K562 (cell line): ENCODE measurements at regions not wholly inside any gene's neighbourhood (a gene's known extent, or its start where the extent isn't known, plus 50 kb on each side); places are given as distances from the start of the nearest gene placed in this dataset.

Experiments
- AFF4 ChIP-seq: sonication (generic); formaldehyde crosslinking; IDR thresholded peaks from 2 replicates; pipeline ENCODE4 v1.8.0; 2023; ENCODE audit warnings: mild to moderate bottlenecking, missing genetic modification reagents
- CTCFL ChIP-seq: IDR thresholded peaks from 2 replicates; pipeline ENCODE4 v1.6.1; 2011; ENCODE audit warnings: borderline replicate concordance, low read depth, mild to moderate bottlenecking, moderate library complexity, low read length; ENCODE audit not compliant: insufficient read depth, poor library complexity, severe bottlenecking
- DIDO1 ChIP-seq: fragments of 450-650 bp; IDR thresholded peaks from 2 replicates; pipeline ENCODE4 v1.6.1; 2016; ENCODE audit warnings: low read depth, missing biosample characterization, missing genetic modification characterization
- HEY1 ChIP-seq: fragments of 250-450 bp; sonication (Bioruptor Pico); IDR thresholded peaks from 2 replicates; pipeline ENCODE4 v1.5.0; 2020; ENCODE audit warnings: mild to moderate bottlenecking, moderate library complexity, borderline replicate concordance
- HMGN3 ChIP-seq: IDR thresholded peaks from 2 replicates; pipeline ENCODE4 v1.6.1; 2011; ENCODE audit warnings: borderline replicate concordance, low read depth, mild to moderate bottlenecking, mixed read lengths, low read length; ENCODE audit not compliant: insufficient read length; ENCODE audit errors: extremely low read depth
- LARP7 ChIP-seq: fragments of 450-650 bp; IDR thresholded peaks from 2 replicates; pipeline ENCODE4 v1.6.1; 2016
- MED1 ChIP-seq: sonication (generic); formaldehyde crosslinking; IDR thresholded peaks from 2 replicates; pipeline ENCODE4 v1.8.1; 2023; ENCODE audit warnings: missing genetic modification reagents, borderline replicate concordance
- MYBL2 ChIP-seq, 2 experiments: fragments of 450-650 bp in 1 of 2; sonication (generic) in 1 of 2; formaldehyde crosslinking in 1 of 2; IDR thresholded peaks; 2 replicates each; pipeline versions ENCODE4 v1.6.1 to v1.8.1; 2017 to 2022; ENCODE audit warnings: borderline replicate concordance in 1 of 2, inconsistent platforms in 1 of 2, low read depth in 1 of 2, mild to moderate bottlenecking in 1 of 2, missing genetic modification reagents in 1 of 2, moderate library complexity in 1 of 2
- RBBP5 ChIP-seq: fragments of 200-600 bp; sonication (generic); IDR thresholded peaks from 2 replicates; pipeline ENCODE4 v1.6.1; 2012; ENCODE audit warnings: borderline replicate concordance, mild to moderate bottlenecking, low read length, control low read depth, inconsistent platforms; ENCODE audit not compliant: insufficient read depth, poor library complexity, severe bottlenecking
- RBM17 ChIP-seq: fragments of 200-400 bp; formaldehyde crosslinking; IDR thresholded peaks from 2 replicates; pipeline ENCODE4 v1.6.1; 2017; ENCODE audit warnings: low read depth, mild to moderate bottlenecking, low read length, borderline replicate concordance
- RFX7 ChIP-seq: fragments of 250-450 bp; sonication (Bioruptor Pico); IDR thresholded peaks from 2 replicates; pipeline ENCODE4 v1.5.1; 2021; ENCODE audit warnings: mild to moderate bottlenecking
- SRSF1 ChIP-seq: fragments of 200-400 bp; formaldehyde crosslinking; IDR thresholded peaks from 2 replicates; pipeline ENCODE4 v1.6.1; 2017; ENCODE audit warnings: mild to moderate bottlenecking, low read depth, low read length, moderate library complexity
- ZBTB33 ChIP-seq: sonication (generic); formaldehyde crosslinking; IDR thresholded peaks from 2 replicates; pipeline ENCODE4 v1.8.1; 2023; ENCODE audit warnings: mild to moderate bottlenecking, missing genetic modification reagents
- ZNF561 ChIP-seq: fragments of 450-650 bp; formaldehyde crosslinking; conservative IDR thresholded peaks from 2 replicates; pipeline ENCODE4 v1.4.0; 2020; ENCODE audit warnings: mild to moderate bottlenecking, moderate library complexity
- TF ChIP-seq, protein P1 (sequence below), 2 experiments: fragments of 150-350 bp in 1 of 2; IDR thresholded peaks; 2 replicates each; pipeline ENCODE4 v1.6.1; 2012 to 2016; ENCODE audit warnings: low read depth in 2 of 2, low read length in 2 of 2, mild to moderate bottlenecking in 1 of 2, moderate library complexity in 1 of 2

GRCh38 chr3:185308126-185308754, 54.4 kb upstream of the EHHADH start (continued):
- TF ChIP-seq, protein P1, sequence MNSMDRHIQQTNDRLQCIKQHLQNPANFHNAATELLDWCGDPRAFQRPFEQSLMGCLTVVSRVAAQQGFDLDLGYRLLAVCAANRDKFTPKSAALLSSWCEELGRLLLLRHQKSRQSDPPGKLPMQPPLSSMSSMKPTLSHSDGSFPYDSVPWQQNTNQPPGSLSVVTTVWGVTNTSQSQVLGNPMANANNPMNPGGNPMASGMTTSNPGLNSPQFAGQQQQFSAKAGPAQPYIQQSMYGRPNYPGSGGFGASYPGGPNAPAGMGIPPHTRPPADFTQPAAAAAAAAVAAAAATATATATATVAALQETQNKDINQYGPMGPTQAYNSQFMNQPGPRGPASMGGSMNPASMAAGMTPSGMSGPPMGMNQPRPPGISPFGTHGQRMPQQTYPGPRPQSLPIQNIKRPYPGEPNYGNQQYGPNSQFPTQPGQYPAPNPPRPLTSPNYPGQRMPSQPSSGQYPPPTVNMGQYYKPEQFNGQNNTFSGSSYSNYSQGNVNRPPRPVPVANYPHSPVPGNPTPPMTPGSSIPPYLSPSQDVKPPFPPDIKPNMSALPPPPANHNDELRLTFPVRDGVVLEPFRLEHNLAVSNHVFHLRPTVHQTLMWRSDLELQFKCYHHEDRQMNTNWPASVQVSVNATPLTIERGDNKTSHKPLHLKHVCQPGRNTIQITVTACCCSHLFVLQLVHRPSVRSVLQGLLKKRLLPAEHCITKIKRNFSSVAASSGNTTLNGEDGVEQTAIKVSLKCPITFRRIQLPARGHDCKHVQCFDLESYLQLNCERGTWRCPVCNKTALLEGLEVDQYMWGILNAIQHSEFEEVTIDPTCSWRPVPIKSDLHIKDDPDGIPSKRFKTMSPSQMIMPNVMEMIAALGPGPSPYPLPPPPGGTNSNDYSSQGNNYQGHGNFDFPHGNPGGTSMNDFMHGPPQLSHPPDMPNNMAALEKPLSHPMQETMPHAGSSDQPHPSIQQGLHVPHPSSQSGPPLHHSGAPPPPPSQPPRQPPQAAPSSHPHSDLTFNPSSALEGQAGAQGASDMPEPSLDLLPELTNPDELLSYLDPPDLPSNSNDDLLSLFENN (IDR thresholded peaks at IDR 0.05; ENCODE audit: low read depth in 2 of 2, low read length in 2 of 2) = no peak
- TF ChIP-seq ZNF561 (CRISPR knock-in tag) = no peak
- TF ChIP-seq MED1 = no peak
- no peak for TF ChIP-seq SRSF1
- TF ChIP-seq RFX7 (CRISPR knock-in tag) = no peak
- TF ChIP-seq MYBL2 (IDR thresholded peaks at IDR 0.05; ENCODE audit: low read depth) = no peak
- no peak for TF ChIP-seq MYBL2 (CRISPR knock-in tag; IDR thresholded peaks at IDR 0.05; ENCODE audit: borderline replicate concordance)
- no peak for TF ChIP-seq AFF4 (CRISPR knock-in tag)
- no peak for TF ChIP-seq CTCFL
- no peak for TF ChIP-seq LARP7
- TF ChIP-seq HMGN3 = no peak
- TF ChIP-seq RBM17 = no peak
- TF ChIP-seq ZBTB33 = no peak
- TF ChIP-seq DIDO1 (tag) = no peak
- no peak for TF ChIP-seq HEY1 (CRISPR knock-in tag)
- TF ChIP-seq RBBP5 = no peak
